GM12892 (cell line): ENCODE measurements at regions not wholly inside any gene's neighbourhood (a gene's known extent, or its start where the extent isn't known, plus 50 kb on each side); places are given as distances from the start of the nearest gene placed in this dataset.

Source experiments
- POLR2A ChIP-seq: IDR thresholded peaks from 2 replicates; pipeline ENCODE4 v1.6.1; 2011; ENCODE audit warnings: low read depth, low read length, control low read depth
- POLR2AphosphoS5 ChIP-seq: IDR thresholded peaks from 2 replicates; pipeline ENCODE4 v1.6.1; 2011; ENCODE audit warnings: low read depth, low read length, control low read depth
- TAF1 ChIP-seq: IDR thresholded peaks from 2 replicates; pipeline ENCODE4 v1.6.1; 2011; ENCODE audit warnings: low read depth, mild to moderate bottlenecking, control low read depth, low read length, borderline replicate concordance

- no peak for TF ChIP-seq TAF1
- no peak for TF ChIP-seq POLR2A
- no peak for TF ChIP-seq POLR2AphosphoS5
Measured at GRCh38 chr5:15368835-15369234, 131.1 kb upstream of the FBXL7 start.
